Esophagus squamous epithelium (tissue), 5 donors: ENCODE measurements at regions not wholly inside any gene's neighbourhood (a gene's known extent, or its start where the extent isn't known, plus 50 kb on each side); places are given as distances from the start of the nearest gene placed in this dataset.

Experiments
- DNase-seq: peaks from one replicate; lab custom pipeline; 2025; lab: John Stamatoyannopoulos, UW
- H3K27ac ChIP-seq, 4 donors: fragments of 200-600 bp; sonication (generic); one replicate each; pipeline ENCODE4 v1.5.1; 2016 to 2019; ENCODE audit warnings: mild to moderate bottlenecking in 1 of 4
- H3K27me3 ChIP-seq, 4 donors: fragments of 200-600 bp; sonication (generic); 1 replicate in 3 of 4; 2 replicates in 1 of 4; pipeline versions ENCODE4 v1.5.1 to v1.6.0; 2017 to 2021; ENCODE audit warnings: antibody characterized with exemption in 1 of 4
- H3K36me3 ChIP-seq, 3 donors: fragments of 200-600 bp; sonication (generic); one replicate each; pipeline ENCODE4 v1.5.1; 2016 to 2019
- H3K4me1 ChIP-seq, 3 donors: fragments of 200-600 bp; sonication (generic); one replicate each; pipeline ENCODE4 v1.5.1; 2017 to 2019
- H3K4me3 ChIP-seq, 4 donors: fragments of 200-600 bp; sonication (generic); 1 replicate in 3 of 4; 2 replicates in 1 of 4; pipeline ENCODE4 v1.5.1; 2016 to 2019; ENCODE audit warnings: mild to moderate bottlenecking in 2 of 4, moderate library complexity in 1 of 4
- H3K9me3 ChIP-seq, 3 donors: fragments of 200-600 bp; sonication (generic); one replicate each; pipeline ENCODE4 v1.5.1; 2016 to 2019
- CTCF ChIP-seq, 6 experiments: fragments of 450-650 bp in 4 of 6; fragments of 200-600 bp in 2 of 6; sonication (generic) in 2 of 6; IDR thresholded peaks; one replicate each; pipeline ENCODE4 v1.5.1; 2016 to 2019; ENCODE audit warnings: antibody characterized with exemption in 6 of 6, mild to moderate bottlenecking in 4 of 6, moderate library complexity in 4 of 6
- POLR2A ChIP-seq, 4 donors: fragments of 450-650 bp; IDR thresholded peaks; one replicate each; pipeline ENCODE4 v1.6.1; 2017; ENCODE audit warnings: antibody characterized with exemption in 4 of 4, mild to moderate bottlenecking in 4 of 4, moderate library complexity in 3 of 4
- WGBS, 2 donors: methylation state at CpG; one replicate each; pipeline ENCODE4 v1.1.5; 2018; 5-methylcytosine and 5-hydroxymethylcytosine counted together
- intact Hi-C: fragments of 100-400 bp; cut with DNase I; formaldehyde crosslinking; loops from one replicate; pipeline ENCODE4 v1.15.0; 2022
- donor health status: DM: yes; HTN: yes; CAD: no.

- Histone ChIP-seq H3K4me1 (no peaks in the 10 kb centered on the region), H3K27ac (no peak overlapping the region), H3K4me3 (no peak overlapping the region), H3K36me3 (no peaks in the 10 kb centered on the region), H3K9me3 (peaks cover 0 to 8% (median 0%) of the 10 kb centered on the region in 3 donors), H3K27me3 (no peaks in the 10 kb centered on the region)
- TF ChIP-seq CTCF (IDR thresholded peaks at IDR 0.05) (no peak), POLR2A (IDR thresholded peaks at IDR 0.05) (no peak)
- 40 to 52% methylated on average over 3 of the region's 3 CpGs for WGBS, 2 donors
- intact Hi-C loops = no loop called here
- no peak for DNase-seq
These were observed 81.7 kb upstream of the GIMD1 start for GRCh38 chr4:106450249-106450648.

DNA sequence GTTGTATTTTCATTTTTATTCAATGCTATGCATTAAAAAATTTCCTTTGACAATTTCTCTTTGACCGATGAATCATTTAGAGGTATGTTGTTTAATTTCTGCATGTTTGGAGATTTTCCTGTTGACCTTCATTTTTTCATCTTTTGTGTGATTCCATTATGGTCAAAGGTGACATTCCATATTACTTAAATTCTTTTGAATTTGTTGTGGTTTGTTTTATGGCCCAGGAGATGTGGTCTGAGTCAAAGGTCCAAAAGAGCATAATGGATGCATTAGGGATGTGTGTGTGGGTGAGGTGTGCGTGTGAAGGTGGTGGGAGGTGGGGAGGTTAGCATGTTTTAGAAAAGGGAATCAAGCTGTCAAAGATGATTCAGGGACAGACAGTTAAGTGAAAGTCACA, 76.0 kb upstream of the GIMD1 start:
- Histone ChIP-seq H3K4me3 (no peak overlapping the region), H3K9me3 (peaks cover 0 to 8% (median 0%) of the 10 kb centered on the region in 3 donors), H3K27me3 (no peaks in the 10 kb centered on the region), H3K27ac (no peak overlapping the region), H3K4me1 (no peaks in the 10 kb centered on the region), H3K36me3 (no peaks in the 10 kb centered on the region)
- DNase-seq = no peak
- 72 to 81% methylated on average over 2 of the region's 2 CpGs for WGBS, 2 donors
- intact Hi-C loops = no loop called here
- no peak for TF ChIP-seq POLR2A (IDR thresholded peaks at IDR 0.05)

GRCh38 chr4:106430797-106431196, 62.2 kb upstream of the GIMD1 start:
- Histone ChIP-seq H3K9me3 (no peaks in the 10 kb centered on the region), H3K27me3 (no peaks in the 10 kb centered on the region), H3K4me3 (no peak overlapping the region), H3K36me3 (no peaks in the 10 kb centered on the region), H3K4me1 (no peaks in the 10 kb centered on the region), H3K27ac (no peak overlapping the region)
- TF ChIP-seq CTCF (IDR thresholded peaks at IDR 0.05) (no peak), POLR2A (IDR thresholded peaks at IDR 0.05) (no peak)
- WGBS, 2 donors = 83 to 94% methylated on average over 2 of the region's 2 CpGs
- DNase-seq = no peak
- intact Hi-C loops = no loop called here

DNA sequence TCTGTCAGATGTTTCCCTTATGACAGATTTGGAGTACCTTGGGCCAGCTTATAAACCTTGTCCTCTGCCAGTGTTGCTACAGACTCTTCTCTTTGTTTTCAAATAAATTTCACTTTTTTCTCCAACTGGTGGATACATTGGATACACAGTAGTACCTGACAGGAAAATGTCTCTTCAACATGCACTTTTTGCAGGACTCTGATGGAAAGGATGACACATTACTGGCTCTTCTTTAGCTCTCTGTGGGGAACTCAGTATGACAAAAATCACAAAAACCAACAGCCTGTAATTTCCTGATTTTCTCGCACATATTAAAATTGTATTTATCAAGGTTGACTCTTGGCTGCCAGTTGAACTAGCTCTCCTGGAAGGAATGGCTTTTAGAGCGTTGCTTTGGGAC, 61.3 kb upstream of the GIMD1 start:
- no peaks in the 10 kb centered on the region for H3K4me1 ChIP-seq
- H3K9me3 ChIP-seq = no peaks in the 10 kb centered on the region
- WGBS, 2 donors = 53 to 67% methylated on average over 1 to 2 of the region's 2 CpGs
- no peak overlapping the region for H3K4me3 ChIP-seq
- intact Hi-C loops = no loop called here
- no peaks in the 10 kb centered on the region for H3K27me3 ChIP-seq
- H3K36me3 ChIP-seq = no peaks in the 10 kb centered on the region
- no peak for TF ChIP-seq CTCF (IDR thresholded peaks at IDR 0.05)
- no peak for TF ChIP-seq POLR2A (IDR thresholded peaks at IDR 0.05)
- H3K27ac ChIP-seq = no peak overlapping the region
- no peak for DNase-seq

GRCh38 chr4:106426069-106426468, 57.5 kb upstream of the GIMD1 start:
- WGBS, 2 donors = 71 to 76% methylated on average over 2 of the region's 2 CpGs
- Histone ChIP-seq H3K27ac (no peak overlapping the region), H3K27me3 (no peaks in the 10 kb centered on the region), H3K9me3 (no peaks in the 10 kb centered on the region), H3K36me3 (no peaks in the 10 kb centered on the region), H3K4me3 (no peak overlapping the region), H3K4me1 (no peaks in the 10 kb centered on the region)
- intact Hi-C loops = no loop called here
- no peak for DNase-seq
- TF ChIP-seq POLR2A (IDR thresholded peaks at IDR 0.05) (no peak), CTCF (IDR thresholded peaks at IDR 0.05) (no peak)

GRCh38 chr4:106425576-106425975, 57.0 kb upstream of the GIMD1 start:
- TF ChIP-seq CTCF (IDR thresholded peaks at IDR 0.05) = no peak
- TF ChIP-seq POLR2A (IDR thresholded peaks at IDR 0.05) = no peak
- Histone ChIP-seq H3K27me3 (no peaks in the 10 kb centered on the region), H3K4me3 (no peak overlapping the region), H3K9me3 (no peaks in the 10 kb centered on the region), H3K4me1 (no peaks in the 10 kb centered on the region), H3K36me3 (no peaks in the 10 kb centered on the region), H3K27ac (no peak overlapping the region)
- DNase-seq = no peak
- intact Hi-C loops = no loop called here
